Karpas-422 (cell line): ENCODE measurements at regions not wholly inside any gene's neighbourhood (a gene's known extent, or its start where the extent isn't known, plus 50 kb on each side); places are given as distances from the start of the nearest gene placed in this dataset.
"Not testable (repeated sequence)": the region's sequence is repeated elsewhere in the genome, so short reads cannot be mapped to it uniquely, and the experiment has no call there.

Experiments
- DNase-seq: peaks from one replicate; pipeline ENCODE4 v3.0.0-alpha.2; 2015
- H2AFZ ChIP-seq: fragments of 200-600 bp; sonication (generic); 2 replicates; pipeline ENCODE4 v1.6.1; 2014; ENCODE audit warnings: antibody characterized with exemption, low read length, mixed read lengths
- H3K27ac ChIP-seq: fragments of 200-600 bp; sonication (generic); 2 replicates; pipeline ENCODE4 v1.5.1; 2014; ENCODE audit warnings: mild to moderate bottlenecking, low read length, moderate library complexity
- H3K27me3 ChIP-seq: fragments of 200-600 bp; sonication (generic); 2 replicates; pipeline ENCODE4 v1.6.1; 2014; ENCODE audit warnings: low read length, mixed read lengths
- H3K36me3 ChIP-seq: fragments of 200-600 bp; sonication (generic); 2 replicates; pipeline ENCODE4 v1.6.1; 2014; ENCODE audit warnings: low read length, mixed read lengths; ENCODE audit not compliant: insufficient read depth
- H3K4me1 ChIP-seq: fragments of 200-600 bp; sonication (generic); 2 replicates; pipeline ENCODE4 v1.6.1; 2014; ENCODE audit warnings: mild to moderate bottlenecking, low read length, mixed read lengths
- H3K4me2 ChIP-seq: fragments of 200-600 bp; sonication (generic); 2 replicates; pipeline ENCODE4 v1.6.1; 2014; ENCODE audit warnings: low read length, low read depth, mild to moderate bottlenecking; ENCODE audit not compliant: poor library complexity, severe bottlenecking
- H3K4me3 ChIP-seq: fragments of 200-600 bp; sonication (generic); 2 replicates; pipeline ENCODE4 v1.5.1; 2014; ENCODE audit warnings: mild to moderate bottlenecking, antibody characterized with exemption, low read length, mixed read lengths
- H3K79me2 ChIP-seq: fragments of 200-600 bp; sonication (generic); 2 replicates; pipeline ENCODE4 v1.6.1; 2014; ENCODE audit warnings: mild to moderate bottlenecking, low read length, mixed read lengths
- H3K9ac ChIP-seq: fragments of 200-600 bp; sonication (generic); 2 replicates; pipeline ENCODE4 v1.6.0; 2014; ENCODE audit warnings: low read length
- H3K9me2 ChIP-seq: fragments of 200-600 bp; sonication (generic), shearing (Covaris generic); replicated peaks from 2 replicates; pipeline ENCODE4 v1.6.0; 2014; ENCODE audit warnings: mild to moderate bottlenecking, low read length, moderate library complexity; ENCODE audit not compliant: insufficient read depth
- H3K9me3 ChIP-seq: fragments of 300-700, 200-600 bp; sonication (generic); 2 replicates; pipeline ENCODE4 v1.6.1; 2014; ENCODE audit warnings: low read length, mixed read lengths
- H4K20me1 ChIP-seq: fragments of 200-600 bp; sonication (generic); 2 replicates; pipeline ENCODE4 v1.6.1; 2014; ENCODE audit warnings: mild to moderate bottlenecking, antibody characterized with exemption, low read length, low read depth; ENCODE audit not compliant: insufficient read depth

GRCh38 chr13:54592201-54592600 lies 1563.6 kb downstream of the OLFM4 start:
- Histone ChIP-seq H3K4me2 (no peak overlapping the region), H2AFZ (no peak overlapping the region), H3K27me3 (no peaks in the 10 kb centered on the region), H3K9ac (no peak overlapping the region), H3K4me1 (no peaks in the 10 kb centered on the region), H3K79me2 (no peaks in the 10 kb centered on the region), H4K20me1 (no peaks in the 10 kb centered on the region), H3K36me3 (no peaks in the 10 kb centered on the region), H3K9me2 (no peaks in the 10 kb centered on the region), H3K4me3 (no peak overlapping the region), H3K9me3 (peaks cover 34% of the 10 kb centered on the region), H3K27ac (no peak overlapping the region)
- no peak for DNase-seq

GRCh38 chr13:54593504-54593903 lies 1564.9 kb downstream of the OLFM4 start:
- Histone ChIP-seq H2AFZ (no peak overlapping the region), H3K9ac (no peak overlapping the region), H3K4me2 (no peak overlapping the region), H3K79me2 (no peaks in the 10 kb centered on the region), H3K27me3 (no peaks in the 10 kb centered on the region), H4K20me1 (no peaks in the 10 kb centered on the region), H3K36me3 (no peaks in the 10 kb centered on the region), H3K9me3 (peaks cover 34% of the 10 kb centered on the region), H3K9me2 (no peaks in the 10 kb centered on the region), H3K4me1 (no peaks in the 10 kb centered on the region), H3K4me3 (no peak overlapping the region), H3K27ac (no peak overlapping the region)
- no peak for DNase-seq

GRCh38 chr13:54597540-54598088 lies 1569.0 kb downstream of the OLFM4 start:
- H3K4me2 ChIP-seq, result no peak overlapping the region
- H3K9me3 ChIP-seq, result peaks cover 13% of the 10 kb centered on the region
- DNase-seq, result no peak
- no peaks in the 10 kb centered on the region for H3K9me2 ChIP-seq
- no peaks in the 10 kb centered on the region for H4K20me1 ChIP-seq
- no peak overlapping the region for H2AFZ ChIP-seq
- no peak overlapping the region for H3K27ac ChIP-seq
- no peaks in the 10 kb centered on the region for H3K4me1 ChIP-seq
- H3K36me3 ChIP-seq, result no peaks in the 10 kb centered on the region
- no peaks in the 10 kb centered on the region for H3K79me2 ChIP-seq
- no peak overlapping the region for H3K9ac ChIP-seq
- no peak overlapping the region for H3K4me3 ChIP-seq
- no peaks in the 10 kb centered on the region for H3K27me3 ChIP-seq

DNA sequence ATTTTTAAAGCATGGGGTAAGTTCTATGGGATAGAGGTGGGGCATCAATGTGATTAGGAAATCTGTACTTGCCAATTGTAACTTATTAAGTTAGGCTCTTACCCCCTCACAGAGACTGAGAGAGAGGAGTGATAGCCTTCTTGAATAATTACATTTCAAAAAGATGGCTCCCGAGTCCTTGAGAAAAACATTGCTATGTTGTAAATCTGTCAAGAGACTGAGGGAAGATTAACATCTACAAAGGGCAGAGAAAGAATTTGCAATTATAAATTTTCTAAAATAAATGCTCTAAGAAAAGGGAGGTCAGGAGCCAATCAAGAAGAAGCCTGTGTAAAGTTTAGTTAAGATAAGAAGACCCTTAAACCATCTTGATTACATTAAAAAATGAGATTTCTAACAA lies 1570.8 kb downstream of the OLFM4 start:
- no peak overlapping the region for H3K4me2 ChIP-seq
- no peak overlapping the region for H2AFZ ChIP-seq
- no peak overlapping the region for H3K27ac ChIP-seq
- H3K4me3 ChIP-seq, result no peak overlapping the region
- H3K4me1 ChIP-seq, result no peaks in the 10 kb centered on the region
- H3K79me2 ChIP-seq, result no peaks in the 10 kb centered on the region
- peaks cover 14% of the 10 kb centered on the region for H3K9me3 ChIP-seq
- no peaks in the 10 kb centered on the region for H4K20me1 ChIP-seq
- no peak overlapping the region for H3K9ac ChIP-seq
- DNase-seq, result no peak
- H3K36me3 ChIP-seq, result no peaks in the 10 kb centered on the region
- H3K27me3 ChIP-seq, result no peaks in the 10 kb centered on the region
- H3K9me2 ChIP-seq, result no peaks in the 10 kb centered on the region

DNA sequence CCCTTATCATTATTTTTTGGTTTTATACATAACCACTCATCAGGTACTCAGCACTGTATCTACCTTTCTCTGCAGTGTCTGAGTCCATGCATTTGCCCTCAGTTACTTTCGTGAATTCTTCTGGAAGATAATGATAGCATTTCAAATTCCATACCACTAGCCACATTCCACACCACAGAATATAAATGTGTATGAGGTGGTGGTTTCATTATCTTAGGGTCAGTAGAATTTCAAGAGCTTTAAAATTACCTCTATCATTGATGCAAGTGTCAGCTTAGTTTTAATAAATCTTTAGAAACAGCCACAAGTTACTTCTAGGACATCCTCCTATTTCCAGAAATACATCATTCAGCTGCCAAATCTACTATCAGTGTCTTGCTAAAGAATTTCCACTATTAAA lies 1578.3 kb downstream of the OLFM4 start:
- H3K4me2 ChIP-seq, result no peak overlapping the region
- no peaks in the 10 kb centered on the region for H3K4me1 ChIP-seq
- H2AFZ ChIP-seq, result no peak overlapping the region
- H3K27ac ChIP-seq, result no peak overlapping the region
- no peaks in the 10 kb centered on the region for H3K27me3 ChIP-seq
- no peak for DNase-seq
- no peaks in the 10 kb centered on the region for H4K20me1 ChIP-seq
- H3K79me2 ChIP-seq, result no peaks in the 10 kb centered on the region
- H3K36me3 ChIP-seq, result no peaks in the 10 kb centered on the region
- no peak overlapping the region for H3K9ac ChIP-seq
- H3K4me3 ChIP-seq, result no peak overlapping the region
- H3K9me2 ChIP-seq, result no peaks in the 10 kb centered on the region
- H3K9me3 ChIP-seq, result peaks cover 26% of the 10 kb centered on the region

- H3K9me3 ChIP-seq, result peaks cover 26% of the 10 kb centered on the region
- H3K27me3 ChIP-seq, result no peaks in the 10 kb centered on the region
- no peak overlapping the region for H3K9ac ChIP-seq
- no peak for DNase-seq
- no peak overlapping the region for H3K4me3 ChIP-seq
- H3K27ac ChIP-seq, result no peak overlapping the region
- H3K4me1 ChIP-seq, result no peaks in the 10 kb centered on the region
- no peaks in the 10 kb centered on the region for H3K9me2 ChIP-seq
- no peaks in the 10 kb centered on the region for H3K79me2 ChIP-seq
- H4K20me1 ChIP-seq, result no peaks in the 10 kb centered on the region
- H3K36me3 ChIP-seq, result no peaks in the 10 kb centered on the region
- H3K4me2 ChIP-seq, result no peak overlapping the region
- no peak overlapping the region for H2AFZ ChIP-seq
Observed at GRCh38 chr13:54607421-54607820, 1578.8 kb downstream of the OLFM4 start.

GRCh38 chr13:54611390-54611789 lies 1582.8 kb downstream of the OLFM4 start:
- Histone ChIP-seq H2AFZ (no peak overlapping the region), H3K9me2 (no peaks in the 10 kb centered on the region), H3K4me1 (no peaks in the 10 kb centered on the region), H4K20me1 (no peaks in the 10 kb centered on the region), H3K4me2 (no peak overlapping the region), H3K9ac (no peak overlapping the region), H3K4me3 (no peak overlapping the region), H3K27ac (no peak overlapping the region), H3K79me2 (no peaks in the 10 kb centered on the region), H3K9me3 (peaks cover 19% of the 10 kb centered on the region), H3K36me3 (no peaks in the 10 kb centered on the region), H3K27me3 (no peaks in the 10 kb centered on the region)
- no peak for DNase-seq

DNA sequence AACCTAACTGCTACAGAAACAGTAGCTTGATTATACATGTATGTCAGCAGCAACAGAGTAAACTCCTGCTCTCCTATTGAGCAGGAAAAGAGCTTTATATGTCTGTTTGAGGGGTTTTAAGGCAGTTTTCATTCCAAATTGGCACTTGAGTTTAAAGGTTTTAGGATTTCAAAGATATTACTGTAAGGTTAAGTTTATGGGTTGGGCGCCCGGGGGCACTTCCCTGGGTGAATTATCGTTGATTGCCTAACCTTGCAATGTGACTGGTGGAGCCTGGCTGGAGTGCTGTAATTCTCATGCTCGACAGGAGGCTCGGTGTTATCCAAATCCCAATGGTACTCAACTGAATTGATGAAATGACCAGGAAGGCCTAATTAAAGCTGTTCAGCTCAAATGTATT lies 1586.1 kb downstream of the OLFM4 start:
- H3K36me3 ChIP-seq, result no peaks in the 10 kb centered on the region
- H2AFZ ChIP-seq, result no peak overlapping the region
- H3K27me3 ChIP-seq, result no peaks in the 10 kb centered on the region
- H3K79me2 ChIP-seq, result no peaks in the 10 kb centered on the region
- H4K20me1 ChIP-seq, result no peaks in the 10 kb centered on the region
- H3K9me2 ChIP-seq, result no peaks in the 10 kb centered on the region
- peaks cover 27% of the 10 kb centered on the region for H3K9me3 ChIP-seq
- H3K9ac ChIP-seq, result no peak overlapping the region
- no peak overlapping the region for H3K27ac ChIP-seq
- H3K4me1 ChIP-seq, result no peaks in the 10 kb centered on the region
- no peak overlapping the region for H3K4me2 ChIP-seq
- no peak overlapping the region for H3K4me3 ChIP-seq
- no peak for DNase-seq

- not testable (repeated sequence) for H3K9me2 ChIP-seq, H3K27ac ChIP-seq, H3K9ac ChIP-seq, DNase-seq, H2AFZ ChIP-seq, H3K36me3 ChIP-seq, H3K4me1 ChIP-seq, H3K4me2 ChIP-seq, H3K79me2 ChIP-seq, H3K4me3 ChIP-seq, H4K20me1 ChIP-seq, H3K27me3 ChIP-seq
- H3K9me3 ChIP-seq, result peaks cover 37% of the 10 kb centered on the region
Observed at GRCh38 chr13:54626504-54626903, 1597.9 kb downstream of the OLFM4 start.
